HepG2 (cell line): ENCODE measurements at regions not wholly inside any gene's neighbourhood (a gene's known extent, or its start where the extent isn't known, plus 50 kb on each side); places are given as distances from the start of the nearest gene placed in this dataset.

Experiments used
- ATAC-seq: fragments of 200-7000 bp; cut with Tn5 transposase; 3 replicates; pipeline ENCODE4 v1.9.1; 2020; ENCODE audit warnings: mild to moderate bottlenecking, moderate library complexity
- BruUV-seq: library from RNA; stranded (reverse); fragments of 400-500 nt; replicated peaks from 2 replicates; lab custom pipeline; 2021; lab: Mats Ljungman, UMichigan
- CTCF ChIA-PET: fragments of 300-600 bp; formaldehyde crosslinking; extraction: SDS; loops from one replicate; lab custom pipeline; 2021; ENCODE audit warnings: low total read pairs, inconsistent platforms, low intra/inter-chr PET ratio; lab: Yijun Ruan, JAX
- POLR2A ChIA-PET: fragments of 350-600 bp; sonication (Branson Sonifier 250); formaldehyde crosslinking; loops from one replicate; lab custom pipeline; 2020; ENCODE audit warnings: antibody characterized with exemption, inconsistent platforms; lab: Yijun Ruan, JAX
- DNase-seq: peaks from one replicate; pipeline ENCODE4 v3.0.0-alpha.2; 2015; ENCODE audit warnings: low spot score
- FAIRE-seq: peaks from 3 replicates; lab custom pipeline; 2011; peaks lifted over from hg19 to GRCh38; lab: Jason Lieb, UNC
- H2AFZ ChIP-seq: one replicate; pipeline ENCODE4 v1.6.1; 2011; ENCODE audit warnings: low read length, inconsistent platforms
- H3K27ac ChIP-seq: fragments of 300-600 bp; 3 replicates; pipeline ENCODE4 v1.8.0; 2011; ENCODE audit warnings: mixed run types, mild to moderate bottlenecking, mixed read lengths, low read length, inconsistent platforms; ENCODE audit not compliant: insufficient read depth; ENCODE audit errors: extremely low read length
- H3K27me3 ChIP-seq, 2 experiments: fragments of 200-600 bp in 1 of 2; 2 replicates in 1 of 2; 3 replicates in 1 of 2; pipeline versions ENCODE4 v1.6.0 to v1.8.0; 2011; ENCODE audit warnings: low read length in 2 of 2, mild to moderate bottlenecking in 2 of 2, moderate library complexity in 2 of 2, inconsistent platforms in 1 of 2; ENCODE audit not compliant: insufficient read depth in 2 of 2, control insufficient read depth in 1 of 2
- H3K36me3 ChIP-seq, 2 experiments: fragments of 200-600 bp in 1 of 2; replicated peaks in 1 of 2; 2 replicates in 1 of 2; 3 replicates in 1 of 2; pipeline versions ENCODE4 v1.5.1 to v1.8.0; 2011; ENCODE audit warnings: low read length in 2 of 2, inconsistent platforms in 1 of 2; ENCODE audit not compliant: insufficient read depth in 2 of 2, control insufficient read depth in 1 of 2
- H3K4me1 ChIP-seq: 2 replicates; pipeline ENCODE4 v1.5.1; 2012; ENCODE audit warnings: low read length, inconsistent platforms; ENCODE audit not compliant: insufficient read depth
- H3K4me2 ChIP-seq: 2 replicates; pipeline ENCODE4 v1.6.0; 2011; ENCODE audit warnings: low read depth, low read length, inconsistent platforms
- H3K4me3 ChIP-seq, 3 experiments: fragments of 200-600 bp in 1 of 3; sonication (generic), shearing (Covaris generic) in 1 of 3; replicated peaks in 1 of 3; 2 replicates each; pipeline ENCODE4 v1.5.1; 2011 to 2016; ENCODE audit warnings: low read length in 3 of 3, inconsistent platforms in 2 of 3, low read depth in 2 of 3, mild to moderate bottlenecking in 2 of 3, control low read depth in 1 of 3, mixed read lengths in 1 of 3; ENCODE audit not compliant: insufficient read depth in 1 of 3
- H3K79me2 ChIP-seq: one replicate; pipeline ENCODE4 v1.6.1; 2011; ENCODE audit warnings: low read length, inconsistent platforms; ENCODE audit not compliant: insufficient read depth
- H3K9ac ChIP-seq: 2 replicates; pipeline ENCODE4 v1.6.0; 2011; ENCODE audit warnings: mild to moderate bottlenecking, low read depth, low read length, inconsistent platforms; ENCODE audit not compliant: insufficient read depth
- H3K9me3 ChIP-seq: 2 replicates; pipeline ENCODE4 v1.5.1; 2012; ENCODE audit warnings: mild to moderate bottlenecking, low read length
- H4K20me1 ChIP-seq: 2 replicates; pipeline ENCODE4 v1.6.0; 2011; ENCODE audit warnings: inconsistent platforms, mild to moderate bottlenecking, low read length, moderate library complexity; ENCODE audit not compliant: insufficient read depth
- DMTF1 ChIP-seq: sonication (generic); formaldehyde crosslinking; IDR thresholded peaks from 2 replicates; pipeline ENCODE4 v1.4.0; 2020; ENCODE audit warnings: mild to moderate bottlenecking, missing genetic modification reagents
- DZIP1 ChIP-seq: sonication (generic); formaldehyde crosslinking; IDR thresholded peaks from 2 replicates; pipeline ENCODE4 v1.5.0; 2020; ENCODE audit warnings: mild to moderate bottlenecking, missing genetic modification reagents
- KLF9 ChIP-seq: IDR thresholded peaks from 2 replicates; pipeline ENCODE4 v1.6.1; 2016; ENCODE audit warnings: low read depth
- MIER2 ChIP-seq: IDR thresholded peaks from 2 replicates; pipeline ENCODE4 v1.6.1; 2016; ENCODE audit warnings: missing biosample characterization, missing genetic modification reagents
- NPAS2 ChIP-seq: sonication (generic); formaldehyde crosslinking; IDR thresholded peaks from 2 replicates; pipeline ENCODE4 v1.8.0; 2022; ENCODE audit warnings: mild to moderate bottlenecking, missing genetic modification reagents, borderline replicate concordance
- NR2C2 ChIP-seq: sonication (generic); formaldehyde crosslinking; IDR thresholded peaks from 2 replicates; pipeline ENCODE4 v1.4.0; 2020; ENCODE audit warnings: missing genetic modification reagents, mild to moderate bottlenecking, moderate library complexity, borderline replicate concordance
- ZKSCAN8 ChIP-seq: IDR thresholded peaks from 2 replicates; pipeline ENCODE4 v1.6.1; 2016; ENCODE audit warnings: borderline replicate concordance, missing genetic modification reagents, missing compliant biosample characterization
- ZMAT3 ChIP-seq: sonication (generic); formaldehyde crosslinking; conservative IDR thresholded peaks from 2 replicates; pipeline ENCODE4 v1.7.0; 2021; ENCODE audit warnings: missing genetic modification reagents
- ZNF570 ChIP-seq: sonication (generic); formaldehyde crosslinking; IDR thresholded peaks from 2 replicates; pipeline ENCODE4 v1.4.0; 2020; ENCODE audit warnings: mild to moderate bottlenecking, missing genetic modification reagents, borderline replicate concordance
- ZNF597 ChIP-seq: sonication (generic); formaldehyde crosslinking; IDR thresholded peaks from 2 replicates; pipeline ENCODE4 v1.5.0; 2020; ENCODE audit warnings: missing genetic modification reagents
- ZNF704 ChIP-seq: sonication (generic); formaldehyde crosslinking; IDR thresholded peaks from 2 replicates; pipeline ENCODE4 v1.8.1; 2023; ENCODE audit warnings: mild to moderate bottlenecking, inconsistent platforms, moderate library complexity, missing genetic modification reagents, borderline replicate concordance
- WGBS: methylation state at CpG from one replicate; pipeline ENCODE4 v1.1.6; 2017; ENCODE audit warnings: low lambda C conversion rate; 5-methylcytosine and 5-hydroxymethylcytosine counted together
- in situ Hi-C: cut with HindIII; loops from 2 replicates; pipeline ENCODE4 v1.10.0; 2017; ENCODE audit warnings: low pct_unique_long_range_greater_than_20kb; ENCODE audit not compliant: extremely low pct_ligation_motif_present
- intact Hi-C: fragments of 100-400 bp; cut with micrococcal nuclease; formaldehyde crosslinking; loops from one replicate; pipeline ENCODE4 v1.10.0; 2022; ENCODE audit not compliant: unreplicated experiment
- TF ChIP-seq, protein P1 (sequence below): sonication (generic); formaldehyde crosslinking; IDR thresholded peaks from 2 replicates; pipeline ENCODE4 v1.4.0; 2020; ENCODE audit warnings: mild to moderate bottlenecking, missing genetic modification reagents
- TF ChIP-seq, protein P2 (sequence below): sonication (generic); formaldehyde crosslinking; IDR thresholded peaks from 2 replicates; pipeline ENCODE4 v1.5.1; 2020; ENCODE audit warnings: mild to moderate bottlenecking, missing genetic modification reagents, moderate library complexity

GRCh38 chr3:135453326-135453725 lies 512.2 kb upstream of the PPP2R3A start:
- DNase-seq (no peak), ATAC-seq (no peak), FAIRE-seq (no peak)
- no TSS peak for BruUV-seq
- intact Hi-C loops = no loop called here
- ChIA-PET POLR2A (no interaction called here), CTCF (no interaction called here)
- Histone ChIP-seq H3K4me3 (no peak overlapping the region), H3K27me3 (peaks cover 0 to 7% of the 10 kb centered on the region in 2 experiments; a peak in 4 of 5 replicates), H3K4me1 (no peaks in the 10 kb centered on the region), H3K36me3 (no peaks in the 10 kb centered on the region), H3K79me2 (no peaks in the 10 kb centered on the region), H3K27ac (no peak overlapping the region), H4K20me1 (no peaks in the 10 kb centered on the region), H2AFZ (no peak overlapping the region), H3K9ac (no peak overlapping the region), H3K9me3 (no peaks in the 10 kb centered on the region), H3K4me2 (no peak overlapping the region)
- 10% methylated on average over 6 of the region's 6 CpGs for WGBS
- in situ Hi-C loops = no loop called here
- TF ChIP-seq KLF9 (CRISPR knock-in tag) (no peak), MIER2 (no peak), ZNF704 (CRISPR knock-in tag) (no peak), DMTF1 (no peak), ZNF597 (CRISPR knock-in tag) (no peak), NR2C2 (CRISPR knock-in tag) (no peak), ZNF570 (CRISPR knock-in tag) (no peak), NPAS2 (CRISPR knock-in tag) (no peak), DZIP1 (CRISPR knock-in tag) (no peak), ZMAT3 (no peak), ZKSCAN8 (CRISPR knock-in tag) (no peak)
- TF ChIP-seq, protein P1, sequence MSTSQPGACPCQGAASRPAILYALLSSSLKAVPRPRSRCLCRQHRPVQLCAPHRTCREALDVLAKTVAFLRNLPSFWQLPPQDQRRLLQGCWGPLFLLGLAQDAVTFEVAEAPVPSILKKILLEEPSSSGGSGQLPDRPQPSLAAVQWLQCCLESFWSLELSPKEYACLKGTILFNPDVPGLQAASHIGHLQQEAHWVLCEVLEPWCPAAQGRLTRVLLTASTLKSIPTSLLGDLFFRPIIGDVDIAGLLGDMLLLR (CRISPR knock-in tag) = no peak
- TF ChIP-seq, protein P2, sequence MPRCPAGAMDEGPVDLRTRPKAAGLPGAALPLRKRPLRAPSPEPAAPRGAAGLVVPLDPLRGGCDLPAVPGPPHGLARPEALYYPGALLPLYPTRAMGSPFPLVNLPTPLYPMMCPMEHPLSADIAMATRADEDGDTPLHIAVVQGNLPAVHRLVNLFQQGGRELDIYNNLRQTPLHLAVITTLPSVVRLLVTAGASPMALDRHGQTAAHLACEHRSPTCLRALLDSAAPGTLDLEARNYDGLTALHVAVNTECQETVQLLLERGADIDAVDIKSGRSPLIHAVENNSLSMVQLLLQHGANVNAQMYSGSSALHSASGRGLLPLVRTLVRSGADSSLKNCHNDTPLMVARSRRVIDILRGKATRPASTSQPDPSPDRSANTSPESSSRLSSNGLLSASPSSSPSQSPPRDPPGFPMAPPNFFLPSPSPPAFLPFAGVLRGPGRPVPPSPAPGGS = no peak
